ENCODE measurements at regions not wholly inside any gene's neighbourhood (a gene's known extent, or its start where the extent isn't known, plus 50 kb on each side); places are given as distances from the start of the nearest gene placed in this dataset.

- DNase-seq = no peak
Observed at GRCh38 chr2:144215207-144215606, 304.7 kb downstream of the ZEB2 start.

DNA sequence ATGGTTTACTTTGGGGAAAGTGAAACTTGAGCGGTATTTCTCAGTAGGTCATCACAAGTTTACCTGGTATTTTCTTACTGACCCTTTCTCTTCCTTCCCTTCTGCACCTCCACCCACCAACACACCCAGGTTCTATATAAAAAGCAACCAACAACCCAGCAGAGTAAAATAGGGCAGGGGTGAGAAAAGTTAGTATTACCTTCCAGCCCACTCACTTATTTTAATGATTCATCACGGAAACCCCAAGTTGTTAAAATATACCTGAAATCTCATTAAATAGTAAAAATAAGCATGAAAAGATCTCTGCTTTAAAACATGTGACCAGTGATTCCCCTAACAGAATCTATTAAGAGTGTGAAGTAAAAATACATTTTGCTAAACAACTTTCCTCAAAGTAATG is 306.1 kb downstream of the ZEB2 start:
- DNase-seq = no peak

- no peak for DNase-seq
Observed at GRCh38 chr2:144211826-144212225, 308.1 kb downstream of the ZEB2 start.

GRCh38 chr2:144211065-144211464 is 308.9 kb downstream of the ZEB2 start:
- DNase-seq = no peak

DNA sequence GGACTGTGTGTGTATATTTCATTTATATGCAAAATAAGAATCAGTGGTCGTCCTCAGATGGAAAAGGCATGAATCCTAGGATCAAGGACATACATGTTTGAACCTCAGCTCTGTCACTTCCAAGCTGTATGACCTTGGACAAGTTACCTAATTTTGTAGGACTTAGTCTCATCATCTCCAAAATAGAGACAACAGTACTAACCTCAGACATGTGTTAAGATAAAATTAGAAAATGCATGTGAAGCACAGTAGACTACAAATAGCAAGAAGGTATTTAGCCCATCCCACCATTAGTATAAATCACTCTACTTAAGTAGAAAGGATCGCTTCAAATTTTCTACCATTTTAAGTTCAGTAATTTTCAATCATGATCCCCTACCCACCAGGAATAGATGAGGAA is 309.8 kb downstream of the ZEB2 start:
- no peak for DNase-seq

GRCh38 chr2:144208924-144209323 is 311.0 kb downstream of the ZEB2 start:
- no peak for DNase-seq

GRCh38 chr2:144206019-144206418 is 313.9 kb downstream of the ZEB2 start:
- DNase-seq = no peak

- DNase-seq = no peak
Observed at GRCh38 chr2:144201868-144202468, 318.0 kb downstream of the ZEB2 start.

- no peak for DNase-seq
Observed at GRCh38 chr2:144201126-144201525, 318.8 kb downstream of the ZEB2 start.

DNA sequence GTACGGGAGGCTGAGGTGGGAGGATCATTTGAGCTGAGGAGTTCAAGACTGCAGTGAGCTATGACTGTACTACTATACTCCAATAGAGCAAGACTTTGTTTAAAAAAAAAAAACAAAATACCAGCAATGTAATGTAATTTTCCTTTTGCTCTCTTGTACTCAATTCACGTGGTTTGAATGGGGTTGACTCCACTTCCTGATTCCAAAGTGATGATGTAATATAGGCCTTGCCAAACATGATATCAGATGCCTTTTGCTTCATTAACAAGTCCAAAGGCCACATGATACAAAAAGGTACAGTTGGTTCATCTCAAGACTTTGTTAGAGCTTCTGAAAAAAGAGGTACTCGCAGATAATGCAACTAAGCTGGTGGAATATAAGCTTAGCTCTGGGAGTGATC is 321.8 kb downstream of the ZEB2 start:
- DNase-seq = peak in 1 of 2 donors; percentile 10

DNA sequence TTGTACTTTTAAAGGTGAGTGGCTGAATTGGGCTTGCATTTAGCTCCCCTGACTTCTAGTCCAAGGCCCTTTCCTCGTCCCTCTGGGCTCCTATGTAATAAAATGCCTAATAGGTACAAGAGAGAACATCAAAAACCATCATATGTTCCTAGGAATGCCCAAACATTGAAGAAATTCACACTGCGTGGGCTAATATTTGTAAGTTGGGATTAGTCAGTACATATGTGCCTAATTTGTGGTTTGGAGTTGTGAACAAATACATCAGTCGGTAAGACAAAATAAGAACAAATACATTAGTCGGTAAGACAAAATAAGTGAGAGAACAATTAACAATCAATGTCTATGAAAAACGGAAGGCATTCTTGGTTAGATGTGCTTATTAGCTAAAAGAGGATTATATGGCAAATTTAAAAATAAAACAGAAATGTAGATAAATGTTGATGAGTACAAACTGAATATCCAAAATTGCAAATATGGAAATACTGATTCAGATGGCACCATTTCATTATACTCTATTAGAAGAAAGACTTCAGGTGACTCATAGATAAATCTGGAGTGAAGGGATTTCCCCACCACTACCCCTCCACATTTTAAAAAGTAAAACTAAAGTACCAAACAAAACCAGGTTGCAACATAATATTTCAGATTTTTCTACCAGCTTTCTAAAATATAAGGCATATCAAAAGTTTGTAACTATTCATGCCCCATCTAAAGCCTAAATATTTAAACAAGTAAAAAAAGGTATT is 325.4 kb downstream of the ZEB2 start:
- no peak for DNase-seq

- no peak for DNase-seq
Observed at GRCh38 chr2:144190908-144191605, 328.9 kb downstream of the ZEB2 start.

DNA sequence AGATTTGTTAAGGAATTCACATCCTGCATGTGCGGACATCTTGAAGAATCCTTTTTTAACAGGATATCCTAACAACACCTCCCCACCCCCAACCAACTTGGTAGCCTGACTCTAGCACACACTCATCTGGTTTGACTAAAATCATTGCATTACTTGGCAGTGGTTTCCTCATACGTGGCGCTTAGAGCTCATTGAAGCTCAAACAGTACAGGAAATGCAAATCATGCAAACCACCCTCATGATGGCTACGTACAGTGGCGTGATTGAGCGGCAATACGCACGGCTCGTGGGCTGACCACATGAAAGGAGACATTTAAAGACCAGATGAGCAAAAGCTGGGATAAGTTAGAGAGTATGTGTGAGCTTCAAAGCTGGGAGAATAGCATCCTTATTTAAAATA is 336.2 kb downstream of the ZEB2 start:
- peak; percentile 13 for DNase-seq

DNA sequence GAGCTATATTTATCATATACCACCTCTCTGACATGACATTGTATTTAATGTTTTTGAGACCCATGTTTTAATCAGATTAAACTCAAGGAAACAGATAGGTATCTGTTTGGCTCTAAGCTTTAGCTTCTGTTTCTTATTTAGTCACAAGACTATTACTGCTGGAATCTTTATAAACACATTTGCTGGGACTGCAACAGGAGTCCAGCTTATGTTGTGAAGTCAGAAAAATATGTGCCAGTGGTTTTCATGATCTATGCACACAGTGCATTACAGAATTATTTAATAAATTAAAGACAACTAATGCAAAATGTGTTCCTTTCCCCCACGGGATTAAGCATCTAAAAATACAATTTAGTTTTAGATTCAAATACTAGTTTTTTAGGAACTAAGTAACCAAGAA is 338.9 kb downstream of the ZEB2 start:
- no peak for DNase-seq

GRCh38 chr2:144180131-144180530 is 339.8 kb downstream of the ZEB2 start:
- no peak for DNase-seq

DNA sequence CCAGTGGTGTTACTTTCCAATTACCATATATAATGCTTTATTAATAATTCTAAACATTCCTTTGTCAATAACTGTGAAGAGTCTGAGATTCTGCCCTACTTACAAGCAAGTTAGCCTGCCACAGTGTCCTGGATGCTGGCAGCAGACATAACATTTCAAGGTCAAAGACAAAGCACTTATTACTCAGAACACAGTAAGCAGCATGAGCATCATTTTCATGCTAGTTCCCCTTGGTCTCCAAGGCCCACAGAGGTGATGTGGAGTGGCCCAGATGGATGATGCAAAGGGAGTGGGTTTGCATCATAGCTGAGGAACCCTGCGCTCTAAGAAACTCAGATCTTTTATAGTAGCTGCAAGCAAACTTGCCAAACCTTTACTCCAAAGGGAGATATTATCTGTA is 349.7 kb downstream of the ZEB2 start:
- no peak for DNase-seq

DNA sequence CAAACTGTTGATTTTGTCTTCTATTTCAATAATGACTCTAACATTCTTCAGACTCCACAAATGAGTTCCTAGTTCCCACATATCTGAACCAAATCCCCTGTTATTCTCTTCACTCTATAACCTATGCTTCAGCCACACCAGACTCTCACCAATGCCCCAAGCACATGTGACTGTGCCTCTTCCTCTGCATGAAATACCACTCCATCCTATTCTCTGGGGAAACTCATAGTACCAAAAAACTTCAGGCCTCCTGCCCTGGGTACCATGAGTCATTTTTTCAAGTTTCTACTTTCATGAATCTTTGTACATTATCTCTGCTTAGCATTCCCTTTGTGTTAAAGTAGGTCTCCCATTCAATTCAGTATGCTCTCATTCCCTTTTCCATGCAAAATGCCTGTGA is 353.2 kb downstream of the ZEB2 start:
- no peak for DNase-seq

- DNase-seq = no peak
Observed at GRCh38 chr2:144165599-144166250, 354.2 kb downstream of the ZEB2 start.

DNA sequence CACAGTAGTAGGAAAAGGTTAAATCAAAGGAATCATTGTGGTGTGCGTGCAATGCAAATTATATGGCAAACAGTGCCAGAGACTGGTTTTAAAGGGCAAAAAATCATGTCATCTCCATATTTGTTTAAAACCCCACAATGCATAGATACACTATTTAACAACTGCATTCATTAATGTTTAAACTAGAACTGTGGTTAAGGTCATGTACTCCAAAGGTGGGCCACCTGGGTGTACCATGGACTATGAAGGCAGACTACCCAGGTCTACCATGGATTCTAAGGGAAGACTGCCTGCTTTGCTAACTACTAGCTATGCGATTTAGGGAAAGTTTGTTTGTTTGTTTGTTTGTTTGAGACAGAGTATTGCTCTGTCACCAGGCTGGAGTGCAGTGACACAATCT is 356.3 kb downstream of the ZEB2 start:
- DNase-seq = no peak

GRCh38 chr2:144162652-144163051 is 357.3 kb downstream of the ZEB2 start:
- DNase-seq = no peak

GRCh38 chr2:144161061-144161460 is 358.9 kb downstream of the ZEB2 start:
- DNase-seq = no peak

- DNase-seq = no peak
Observed at GRCh38 chr2:144159240-144159639, 360.7 kb downstream of the ZEB2 start.

- DNase-seq = no peak
Observed at GRCh38 chr2:144158096-144158495, 361.8 kb downstream of the ZEB2 start.
